ENCODE measurements at regions not wholly inside any gene's neighbourhood (a gene's known extent, or its start where the extent isn't known, plus 50 kb on each side); places are given as distances from the start of the nearest gene placed in this dataset.

DNA sequence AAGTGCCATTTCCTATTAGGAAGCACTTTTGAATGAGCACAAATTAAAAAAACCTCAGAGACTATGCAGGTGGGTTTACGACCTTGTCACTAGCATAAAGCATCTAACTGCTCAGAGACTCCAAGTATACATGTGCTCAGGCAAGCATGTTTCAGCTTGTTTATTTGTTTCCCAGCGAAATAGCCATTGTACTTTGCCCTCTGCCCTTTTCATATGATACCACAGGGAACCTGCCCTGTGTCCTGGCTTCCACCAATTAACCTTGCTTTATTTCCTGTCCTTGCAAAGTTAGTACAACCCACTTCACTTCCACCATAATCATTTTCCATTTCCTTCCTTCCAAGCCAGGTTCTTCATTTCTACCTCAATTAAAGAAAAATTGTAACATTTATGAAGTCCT, 194.9 kb downstream of the DUSP6 start:
- TF ChIP-seq, protein P1, sequence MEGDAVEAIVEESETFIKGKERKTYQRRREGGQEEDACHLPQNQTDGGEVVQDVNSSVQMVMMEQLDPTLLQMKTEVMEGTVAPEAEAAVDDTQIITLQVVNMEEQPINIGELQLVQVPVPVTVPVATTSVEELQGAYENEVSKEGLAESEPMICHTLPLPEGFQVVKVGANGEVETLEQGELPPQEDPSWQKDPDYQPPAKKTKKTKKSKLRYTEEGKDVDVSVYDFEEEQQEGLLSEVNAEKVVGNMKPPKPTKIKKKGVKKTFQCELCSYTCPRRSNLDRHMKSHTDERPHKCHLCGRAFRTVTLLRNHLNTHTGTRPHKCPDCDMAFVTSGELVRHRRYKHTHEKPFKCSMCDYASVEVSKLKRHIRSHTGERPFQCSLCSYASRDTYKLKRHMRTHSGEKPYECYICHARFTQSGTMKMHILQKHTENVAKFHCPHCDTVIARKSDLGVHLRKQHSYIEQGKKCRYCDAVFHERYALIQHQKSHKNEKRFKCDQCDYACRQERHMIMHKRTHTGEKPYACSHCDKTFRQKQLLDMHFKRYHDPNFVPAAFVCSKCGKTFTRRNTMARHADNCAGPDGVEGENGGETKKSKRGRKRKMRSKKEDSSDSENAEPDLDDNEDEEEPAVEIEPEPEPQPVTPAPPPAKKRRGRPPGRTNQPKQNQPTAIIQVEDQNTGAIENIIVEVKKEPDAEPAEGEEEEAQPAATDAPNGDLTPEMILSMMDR (IDR thresholded peaks at IDR 0.05; ENCODE audit: poor library complexity) = no peak
- TF ChIP-seq EZH2 (IDR thresholded peaks at IDR 0.05; ENCODE audit: borderline replicate concordance) = no peak

All from hepatocyte (in vitro differentiated cells).